LHCN-M2 (cell line): ENCODE measurements at regions not wholly inside any gene's neighbourhood (a gene's known extent, or its start where the extent isn't known, plus 50 kb on each side); places are given as distances from the start of the nearest gene placed in this dataset.

Experiments
- DNase-seq: peaks from one replicate; pipeline ENCODE4 v3.0.0-alpha.2; 2012; ENCODE audit warnings: low read depth

- no peak for DNase-seq
Measured at GRCh38 chr4:1512738-1513660, 106.8 kb upstream of the NKX1-1 start.

- no peak for DNase-seq
Measured at GRCh38 chr4:1512051-1512737, 106.0 kb upstream of the NKX1-1 start.

- peak; percentile 14 for DNase-seq
Measured at GRCh38 chr4:1511441-1512041, 105.3 kb upstream of the NKX1-1 start.

GRCh38 chr4:1510931-1511330, 104.7 kb upstream of the NKX1-1 start:
- no peak for DNase-seq

GRCh38 chr4:1509366-1509765, 103.1 kb upstream of the NKX1-1 start:
- no peak for DNase-seq

- no peak for DNase-seq
Measured at GRCh38 chr4:1508161-1509160, 102.2 kb upstream of the NKX1-1 start.

- no peak for DNase-seq
Measured at GRCh38 chr4:1506956-1507721, 100.9 kb upstream of the NKX1-1 start.

- no peak for DNase-seq
Measured at GRCh38 chr4:1505511-1506460, 99.5 kb upstream of the NKX1-1 start.

GRCh38 chr4:1504595-1505500, 98.6 kb upstream of the NKX1-1 start:
- DNase-seq = no peak

- DNase-seq = no peak
Measured at GRCh38 chr4:1503583-1504471, 97.6 kb upstream of the NKX1-1 start.

- no peak for DNase-seq
Measured at GRCh38 chr4:1502976-1503375, 96.7 kb upstream of the NKX1-1 start.

- DNase-seq = no peak
Measured at GRCh38 chr4:1502501-1502886, 96.3 kb upstream of the NKX1-1 start.

- DNase-seq = no peak
Measured at GRCh38 chr4:1501754-1502500, 95.7 kb upstream of the NKX1-1 start.

GRCh38 chr4:1500966-1501753, 94.9 kb upstream of the NKX1-1 start:
- DNase-seq = no peak

- DNase-seq = no peak
Measured at GRCh38 chr4:1500231-1500965, 94.2 kb upstream of the NKX1-1 start.
